Activated CD4-positive, alpha-beta T cell treated with anti-CD3 and anti-CD28 coated beads for 24 hours (primary cell): ENCODE measurements at regions not wholly inside any gene's neighbourhood (a gene's known extent, or its start where the extent isn't known, plus 50 kb on each side); places are given as distances from the start of the nearest gene placed in this dataset.
"Not testable (repeated sequence)": the region's sequence is repeated elsewhere in the genome, so short reads cannot be mapped to it uniquely, and the experiment has no call there.

Experiments used
- DNase-seq, 2 donors: peaks; one replicate each; pipeline ENCODE4 v3.0.0-alpha.2; 2020; ENCODE audit warnings: low read depth in 2 of 2

- DNase-seq = no peak
Measured at GRCh38 chr2:22350621-22351020, 1034.4 kb upstream of the KLHL29 start.

- DNase-seq = peak; percentile 9 to 29
Measured at GRCh38 chr2:22355816-22356433, 1029.1 kb upstream of the KLHL29 start.

DNA sequence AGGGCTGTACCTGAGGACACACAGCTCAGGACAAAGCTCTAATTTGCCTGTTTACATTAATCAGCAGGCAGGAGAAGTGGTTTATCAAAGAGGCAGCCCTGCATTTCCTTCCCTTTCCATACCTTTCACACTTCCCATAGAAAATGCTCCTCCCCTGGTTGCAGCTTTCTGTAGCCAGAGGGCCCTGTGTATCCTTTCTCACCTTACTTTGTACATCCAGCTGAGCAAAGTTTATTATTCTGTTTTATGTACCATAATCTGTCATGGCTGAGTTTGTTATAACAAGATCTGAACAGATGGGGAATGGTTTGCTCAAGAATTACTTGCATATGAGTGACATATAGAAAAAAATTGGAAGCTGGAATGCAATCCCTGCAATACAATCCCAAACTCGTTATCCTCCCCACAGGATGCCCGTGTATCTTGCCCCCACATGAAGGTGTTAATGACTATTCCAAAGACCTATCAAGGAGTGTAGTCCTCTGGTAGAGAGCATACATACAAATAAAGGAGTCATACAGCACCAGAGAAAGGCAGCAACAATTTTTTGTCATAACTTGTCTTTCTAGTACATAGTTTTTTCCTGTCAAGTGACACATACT lies 1025.8 kb upstream of the KLHL29 start:
- no peak for DNase-seq

GRCh38 chr2:22360735-22361374 lies 1024.1 kb upstream of the KLHL29 start:
- DNase-seq = no peak

DNA sequence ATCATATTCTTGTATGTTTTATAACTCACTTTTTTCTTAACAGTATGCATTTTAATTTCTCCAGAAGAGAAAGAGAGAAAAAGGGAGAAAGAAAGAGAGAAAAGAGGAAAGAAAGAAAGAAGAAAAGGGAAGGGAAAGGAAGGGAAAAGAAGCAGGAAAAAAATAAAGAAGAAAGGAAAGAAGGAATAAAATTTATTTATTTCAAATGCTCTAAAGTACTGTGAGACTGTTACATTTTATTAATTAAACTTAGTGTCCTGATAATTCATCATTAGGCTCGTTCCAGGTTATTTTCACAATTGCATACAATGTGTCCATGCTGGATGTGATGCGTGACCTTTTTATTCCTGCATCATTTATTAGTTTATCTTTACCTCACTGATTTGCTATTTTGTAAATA lies 1023.4 kb upstream of the KLHL29 start:
- DNase-seq = no peak

DNA sequence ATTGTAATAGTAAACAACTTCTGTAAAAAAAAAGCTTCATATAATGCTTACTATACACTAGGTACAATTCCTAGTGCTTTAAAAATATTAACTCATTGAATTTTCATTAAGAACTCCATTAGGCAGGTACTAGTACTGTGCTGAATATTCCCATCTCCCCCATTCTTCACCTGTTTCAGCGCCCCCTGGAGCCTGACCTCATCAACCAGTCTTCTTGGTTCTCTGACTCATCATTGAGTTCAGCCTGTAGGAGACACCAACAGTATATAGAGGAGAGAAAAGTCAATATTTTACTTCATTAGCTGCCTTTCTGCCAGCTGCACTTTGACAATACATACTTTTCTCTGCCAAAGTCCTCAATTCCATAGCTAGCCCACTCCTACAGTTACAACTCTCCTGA lies 1009.9 kb upstream of the KLHL29 start:
- no peak for DNase-seq

DNA sequence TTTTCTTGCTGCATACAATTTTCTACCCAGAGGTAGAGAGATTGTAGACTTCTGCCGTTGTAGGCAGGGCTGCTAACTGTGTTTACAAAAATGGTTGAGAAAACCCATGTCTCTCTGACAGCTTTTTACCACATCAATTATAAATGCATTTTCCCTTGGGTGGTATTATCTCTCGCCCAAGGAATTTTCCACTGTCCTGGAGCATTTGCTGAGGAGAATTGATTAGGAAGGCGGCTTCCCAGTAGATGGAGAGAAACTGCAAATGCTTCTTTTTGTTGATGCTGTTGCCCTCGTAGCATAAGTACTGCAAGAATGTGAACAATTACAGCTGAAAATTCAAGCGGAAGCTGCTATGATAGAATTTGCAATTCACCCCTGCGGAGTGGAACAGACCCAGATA lies 1007.7 kb upstream of the KLHL29 start:
- DNase-seq = no peak

DNA sequence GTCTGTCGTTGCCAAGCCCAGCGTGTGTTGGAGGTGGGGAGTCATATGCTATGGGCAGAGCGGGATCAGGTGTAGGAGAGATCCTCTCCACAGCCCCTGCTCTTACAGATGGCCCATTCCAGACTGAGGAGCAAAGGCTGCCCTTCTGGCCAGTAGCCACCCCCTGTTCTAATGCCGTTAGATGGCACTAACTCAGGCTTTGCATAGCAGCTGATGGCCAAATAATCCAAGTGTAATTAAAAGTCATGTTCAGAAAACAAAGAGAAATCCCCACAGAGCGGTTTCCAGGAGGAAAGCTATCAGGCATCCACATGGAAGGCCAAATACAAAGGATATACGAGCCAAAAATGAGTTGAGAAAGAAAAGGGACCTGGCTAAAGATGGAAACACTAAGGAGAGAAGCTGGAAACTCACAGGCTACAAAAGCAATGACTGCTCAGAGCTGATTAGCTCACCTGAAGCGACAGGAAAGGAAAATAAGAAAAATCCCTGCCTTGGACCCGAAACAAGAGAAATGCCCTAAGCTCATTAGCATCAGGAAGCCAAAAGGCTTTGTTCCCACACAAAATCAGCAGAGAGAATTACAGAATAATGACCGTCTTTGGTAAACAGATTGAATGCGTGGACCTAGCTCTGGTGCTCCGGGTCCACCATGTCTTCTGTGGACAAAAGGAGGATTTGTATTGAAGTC lies 1002.4 kb upstream of the KLHL29 start:
- no peak for DNase-seq

- no peak for DNase-seq
Measured at GRCh38 chr2:22397847-22398246, 987.1 kb upstream of the KLHL29 start.

GRCh38 chr2:22403748-22404147 lies 981.2 kb upstream of the KLHL29 start:
- DNase-seq = no peak

DNA sequence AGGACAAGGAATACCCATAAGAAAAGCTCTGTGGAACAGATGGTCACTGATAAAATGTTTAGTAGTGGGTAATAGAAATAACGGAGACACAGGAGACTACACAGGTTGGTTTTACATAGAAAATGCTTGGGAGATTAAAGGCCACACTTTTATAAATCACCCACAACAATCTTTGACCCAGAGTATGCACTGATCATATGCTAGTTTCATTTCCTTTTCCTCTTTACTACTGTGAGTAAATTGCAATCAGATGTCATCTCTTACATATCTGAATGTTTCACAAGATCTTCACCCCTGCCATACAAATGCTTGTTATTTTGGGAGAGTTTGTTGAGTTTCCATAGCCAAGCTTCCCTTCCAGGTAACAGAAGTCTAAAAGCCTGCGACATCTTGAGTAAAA lies 978.4 kb upstream of the KLHL29 start:
- DNase-seq = no peak

DNA sequence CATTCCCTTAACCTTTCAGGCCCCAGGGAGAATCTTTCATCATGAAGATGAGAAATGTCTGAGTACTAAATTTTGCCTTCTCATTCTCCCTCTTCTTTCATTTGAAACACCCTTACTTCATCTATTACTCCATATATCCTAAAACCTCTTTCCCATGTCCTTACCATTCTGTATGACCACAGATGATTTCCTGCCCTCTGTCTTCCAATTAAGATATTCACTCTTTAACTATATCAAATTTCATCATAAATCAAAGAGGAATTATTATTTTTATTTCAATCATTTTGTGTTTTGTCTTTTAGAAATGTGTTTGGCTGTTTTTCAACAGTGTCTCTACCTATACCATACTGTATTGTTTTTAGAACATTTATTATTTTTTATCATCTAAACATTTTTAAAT lies 964.9 kb upstream of the KLHL29 start:
- no peak for DNase-seq

- DNase-seq = no peak
Measured at GRCh38 chr2:22442051-22442450, 942.9 kb upstream of the KLHL29 start.

DNA sequence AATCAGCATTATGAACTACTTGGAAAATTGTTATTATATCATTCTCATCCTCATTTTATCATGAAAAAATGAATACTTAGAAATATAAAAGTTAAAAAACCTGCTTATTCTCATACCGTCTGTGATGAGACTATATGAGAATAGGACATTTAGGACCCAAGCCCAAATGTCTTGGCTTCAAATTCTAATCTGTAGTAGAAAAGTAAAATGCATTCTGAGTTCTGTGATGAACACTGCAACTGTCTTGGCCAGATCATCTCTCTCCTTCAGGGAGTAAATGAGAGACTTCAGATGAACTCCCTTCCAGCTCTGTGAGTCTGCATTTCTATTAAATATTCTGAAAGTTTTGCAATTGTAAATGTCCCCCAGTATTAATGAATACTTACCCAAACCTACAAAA lies 940.7 kb upstream of the KLHL29 start:
- DNase-seq = no peak

DNA sequence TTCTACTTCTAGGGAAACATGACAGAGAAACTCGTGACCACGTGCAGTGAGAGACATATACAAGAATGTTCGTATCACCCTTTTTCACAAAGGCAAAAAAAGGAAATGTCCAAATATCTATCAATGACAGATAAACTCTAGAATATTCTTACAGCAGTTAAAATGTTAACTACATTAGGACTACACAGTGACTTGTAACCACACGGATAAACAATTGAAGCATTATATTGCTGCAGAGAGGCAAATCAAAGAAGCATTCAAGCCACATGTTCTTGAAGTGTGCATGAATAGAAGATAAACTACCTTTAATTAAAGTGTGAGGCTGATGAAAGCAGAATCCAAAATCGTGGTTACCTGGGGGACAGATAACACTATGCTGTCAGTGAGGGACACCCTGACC lies 935.3 kb upstream of the KLHL29 start:
- no peak for DNase-seq

GRCh38 chr2:22450831-22451230 lies 934.1 kb upstream of the KLHL29 start:
- no peak for DNase-seq

DNA sequence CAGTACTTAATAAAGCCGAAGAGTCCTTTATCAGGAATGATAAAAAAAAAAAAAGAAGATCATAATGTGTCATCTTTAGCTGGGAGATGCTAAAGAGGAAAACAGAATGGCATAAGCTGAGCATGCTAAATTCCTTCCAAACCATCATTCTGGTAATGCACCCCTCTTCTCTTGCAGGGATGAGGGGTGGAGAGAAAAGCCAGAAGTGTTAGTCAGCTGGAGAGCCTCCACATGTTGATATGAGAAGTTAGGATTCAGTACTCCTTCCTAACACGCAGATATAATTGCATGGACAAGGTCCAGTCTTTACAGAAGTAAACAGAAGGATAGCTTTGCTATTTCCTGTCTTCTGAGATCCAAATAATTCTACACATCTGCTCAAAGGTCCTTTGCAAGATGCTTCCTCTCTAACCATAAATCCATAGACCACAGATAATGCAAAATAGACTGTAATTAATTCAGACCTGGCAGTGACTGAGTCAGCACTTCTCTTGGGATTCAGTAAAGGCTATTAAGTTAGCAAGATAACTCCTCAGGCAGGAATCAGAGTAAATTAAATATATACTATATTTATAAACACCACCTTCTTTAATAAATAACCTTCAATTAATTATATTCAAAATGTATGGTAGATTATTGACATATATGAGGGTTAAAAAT lies 930.0 kb upstream of the KLHL29 start:
- DNase-seq = no peak

GRCh38 chr2:22458440-22458839 lies 926.5 kb upstream of the KLHL29 start:
- DNase-seq = no peak

DNA sequence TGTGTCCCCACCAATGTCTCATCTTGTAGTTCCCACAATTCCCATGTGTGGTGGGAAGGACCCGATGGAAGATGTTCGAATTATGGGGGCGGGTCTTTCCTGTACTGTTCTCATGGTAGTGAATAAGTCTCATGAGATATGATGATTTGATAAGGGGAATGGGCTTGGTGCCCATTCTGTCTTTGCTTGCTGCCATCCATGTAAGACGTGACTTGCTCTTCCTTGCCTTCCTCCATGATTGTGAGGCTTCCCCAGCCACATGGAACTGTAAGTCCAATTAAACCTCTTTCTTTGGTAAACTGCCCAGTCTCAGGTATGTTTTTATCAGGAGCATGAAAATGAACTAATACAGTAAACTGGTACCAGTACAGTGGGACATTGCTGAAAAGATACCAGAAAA lies 909.9 kb upstream of the KLHL29 start:
- not testable (repeated sequence) for DNase-seq

- no peak for DNase-seq
Measured at GRCh38 chr2:22478329-22478728, 906.6 kb upstream of the KLHL29 start.

- no peak for DNase-seq
Measured at GRCh38 chr2:22481486-22482259, 903.3 kb upstream of the KLHL29 start.

DNA sequence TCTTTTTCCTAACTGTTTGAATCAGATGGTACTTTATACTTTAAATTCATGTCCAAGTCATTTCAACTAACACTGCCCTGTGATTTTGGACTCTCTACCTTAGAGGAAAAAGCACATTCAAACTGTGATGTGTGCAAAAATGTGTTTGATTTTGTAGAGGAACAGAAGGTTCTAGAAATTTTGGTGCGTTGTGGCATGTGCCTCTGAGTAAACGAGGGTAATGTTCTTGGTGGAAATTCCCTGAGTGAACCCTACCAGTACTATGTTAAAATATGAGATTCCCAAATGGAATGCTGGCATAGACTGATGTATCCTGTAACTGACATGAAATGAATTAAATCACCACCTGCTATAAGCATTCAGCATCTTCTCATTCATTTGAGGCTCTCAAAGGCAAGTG lies 901.9 kb upstream of the KLHL29 start:
- DNase-seq = no peak
